GM12878 (cell line): ENCODE measurements at regions not wholly inside any gene's neighbourhood (a gene's known extent, or its start where the extent isn't known, plus 50 kb on each side); places are given as distances from the start of the nearest gene placed in this dataset.

ENCODE experiments used
- DPF2 ChIP-seq: fragments of 450-650 bp; IDR thresholded peaks from 2 replicates; pipeline ENCODE4 v1.6.1; 2017; ENCODE audit warnings: mild to moderate bottlenecking
- EZH2 ChIP-seq: IDR thresholded peaks from 2 replicates; pipeline ENCODE4 v1.6.1; 2012; ENCODE audit warnings: low read depth, mild to moderate bottlenecking, control low read depth, inconsistent platforms, low read length, borderline replicate concordance; ENCODE audit not compliant: control insufficient read depth
- PAX8 ChIP-seq: fragments of 450-650 bp; IDR thresholded peaks from 2 replicates; pipeline ENCODE4 v1.6.1; 2017; ENCODE audit warnings: mild to moderate bottlenecking, moderate library complexity
- TCF7 ChIP-seq: IDR thresholded peaks from 2 replicates; pipeline ENCODE4 v1.6.1; 2014; ENCODE audit warnings: antibody characterized with exemption, borderline replicate concordance
- TF ChIP-seq, protein P1 (sequence below): fragments of 450-650 bp; formaldehyde crosslinking; IDR thresholded peaks from 2 replicates; pipeline ENCODE4 v1.4.0; 2022; ENCODE audit warnings: mild to moderate bottlenecking, moderate library complexity
- TF ChIP-seq, protein P2 (sequence below): fragments of 450-650 bp; IDR thresholded peaks from 2 replicates; pipeline ENCODE4 v1.6.1; 2017; ENCODE audit warnings: borderline replicate concordance
- TF ChIP-seq, protein P3 (sequence below): IDR thresholded peaks from 2 replicates; pipeline ENCODE4 v1.6.1; 2012; ENCODE audit warnings: mild to moderate bottlenecking, low read depth, low read length

DNA sequence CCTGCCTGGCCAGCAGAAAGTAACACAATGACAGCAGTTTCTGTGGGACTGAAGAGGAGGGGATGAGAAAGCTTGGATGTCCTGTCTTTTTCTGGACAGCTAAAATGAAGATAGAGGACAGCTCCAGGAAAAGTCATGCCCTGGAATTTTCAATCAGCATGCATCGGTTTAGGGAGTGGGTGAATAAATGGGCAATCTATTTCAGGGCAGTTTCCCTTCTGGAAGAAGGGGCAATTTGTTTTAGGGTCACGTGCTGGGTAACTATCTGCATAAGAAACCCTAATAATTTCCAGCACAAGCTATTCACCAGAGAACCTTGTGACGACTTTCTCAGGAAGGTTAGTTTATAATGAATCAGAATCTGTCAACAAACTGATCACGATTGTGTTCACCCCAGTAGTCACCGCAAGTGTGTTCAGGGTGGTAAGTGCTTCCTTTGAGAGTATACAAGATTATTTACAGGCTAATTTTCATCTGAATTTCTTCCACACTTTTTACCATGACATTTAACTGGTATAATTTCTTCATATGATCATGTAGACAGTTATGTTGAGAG is 318.0 kb upstream of the GBE1 start (continued):
- TF ChIP-seq, protein P1, sequence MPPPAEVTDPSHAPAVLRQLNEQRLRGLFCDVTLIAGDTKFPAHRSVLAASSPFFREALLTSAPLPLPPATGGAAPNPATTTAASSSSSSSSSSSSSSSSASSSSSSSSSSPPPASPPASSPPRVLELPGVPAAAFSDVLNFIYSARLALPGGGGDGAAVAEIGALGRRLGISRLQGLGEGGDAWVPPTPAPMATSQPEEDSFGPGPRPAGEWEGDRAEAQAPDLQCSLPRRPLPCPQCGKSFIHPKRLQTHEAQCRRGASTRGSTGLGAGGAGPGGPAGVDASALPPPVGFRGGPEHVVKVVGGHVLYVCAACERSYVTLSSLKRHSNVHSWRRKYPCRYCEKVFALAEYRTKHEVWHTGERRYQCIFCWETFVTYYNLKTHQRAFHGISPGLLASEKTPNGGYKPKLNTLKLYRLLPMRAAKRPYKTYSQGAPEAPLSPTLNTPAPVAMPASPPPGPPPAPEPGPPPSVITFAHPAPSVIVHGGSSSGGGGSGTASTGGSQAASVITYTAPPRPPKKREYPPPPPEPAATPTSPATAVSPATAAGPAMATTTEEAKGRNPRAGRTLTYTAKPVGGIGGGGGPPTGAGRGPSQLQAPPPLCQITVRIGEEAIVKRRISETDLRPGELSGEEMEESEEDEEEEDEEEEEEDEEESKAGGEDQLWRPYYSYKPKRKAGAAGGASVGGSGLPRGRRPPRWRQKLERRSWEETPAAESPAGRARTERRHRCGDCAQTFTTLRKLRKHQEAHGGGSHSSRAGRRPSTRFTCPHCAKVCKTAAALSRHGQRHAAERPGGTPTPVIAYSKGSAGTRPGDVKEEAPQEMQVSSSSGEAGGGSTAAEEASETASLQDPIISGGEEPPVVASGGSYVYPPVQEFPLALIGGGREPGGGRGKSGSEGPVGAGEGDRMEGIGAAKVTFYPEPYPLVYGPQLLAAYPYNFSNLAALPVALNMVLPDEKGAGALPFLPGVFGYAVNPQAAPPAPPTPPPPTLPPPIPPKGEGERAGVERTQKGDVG (CRISPR knock-in tag), result no peak
- TF ChIP-seq PAX8 (no peak), TCF7 (no peak), DPF2 (no peak), EZH2 (no peak)
- TF ChIP-seq, protein P2, sequence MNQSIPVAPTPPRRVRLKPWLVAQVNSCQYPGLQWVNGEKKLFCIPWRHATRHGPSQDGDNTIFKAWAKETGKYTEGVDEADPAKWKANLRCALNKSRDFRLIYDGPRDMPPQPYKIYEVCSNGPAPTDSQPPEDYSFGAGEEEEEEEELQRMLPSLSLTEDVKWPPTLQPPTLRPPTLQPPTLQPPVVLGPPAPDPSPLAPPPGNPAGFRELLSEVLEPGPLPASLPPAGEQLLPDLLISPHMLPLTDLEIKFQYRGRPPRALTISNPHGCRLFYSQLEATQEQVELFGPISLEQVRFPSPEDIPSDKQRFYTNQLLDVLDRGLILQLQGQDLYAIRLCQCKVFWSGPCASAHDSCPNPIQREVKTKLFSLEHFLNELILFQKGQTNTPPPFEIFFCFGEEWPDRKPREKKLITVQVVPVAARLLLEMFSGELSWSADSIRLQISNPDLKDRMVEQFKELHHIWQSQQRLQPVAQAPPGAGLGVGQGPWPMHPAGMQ, result no peak
- TF ChIP-seq, protein P3, sequence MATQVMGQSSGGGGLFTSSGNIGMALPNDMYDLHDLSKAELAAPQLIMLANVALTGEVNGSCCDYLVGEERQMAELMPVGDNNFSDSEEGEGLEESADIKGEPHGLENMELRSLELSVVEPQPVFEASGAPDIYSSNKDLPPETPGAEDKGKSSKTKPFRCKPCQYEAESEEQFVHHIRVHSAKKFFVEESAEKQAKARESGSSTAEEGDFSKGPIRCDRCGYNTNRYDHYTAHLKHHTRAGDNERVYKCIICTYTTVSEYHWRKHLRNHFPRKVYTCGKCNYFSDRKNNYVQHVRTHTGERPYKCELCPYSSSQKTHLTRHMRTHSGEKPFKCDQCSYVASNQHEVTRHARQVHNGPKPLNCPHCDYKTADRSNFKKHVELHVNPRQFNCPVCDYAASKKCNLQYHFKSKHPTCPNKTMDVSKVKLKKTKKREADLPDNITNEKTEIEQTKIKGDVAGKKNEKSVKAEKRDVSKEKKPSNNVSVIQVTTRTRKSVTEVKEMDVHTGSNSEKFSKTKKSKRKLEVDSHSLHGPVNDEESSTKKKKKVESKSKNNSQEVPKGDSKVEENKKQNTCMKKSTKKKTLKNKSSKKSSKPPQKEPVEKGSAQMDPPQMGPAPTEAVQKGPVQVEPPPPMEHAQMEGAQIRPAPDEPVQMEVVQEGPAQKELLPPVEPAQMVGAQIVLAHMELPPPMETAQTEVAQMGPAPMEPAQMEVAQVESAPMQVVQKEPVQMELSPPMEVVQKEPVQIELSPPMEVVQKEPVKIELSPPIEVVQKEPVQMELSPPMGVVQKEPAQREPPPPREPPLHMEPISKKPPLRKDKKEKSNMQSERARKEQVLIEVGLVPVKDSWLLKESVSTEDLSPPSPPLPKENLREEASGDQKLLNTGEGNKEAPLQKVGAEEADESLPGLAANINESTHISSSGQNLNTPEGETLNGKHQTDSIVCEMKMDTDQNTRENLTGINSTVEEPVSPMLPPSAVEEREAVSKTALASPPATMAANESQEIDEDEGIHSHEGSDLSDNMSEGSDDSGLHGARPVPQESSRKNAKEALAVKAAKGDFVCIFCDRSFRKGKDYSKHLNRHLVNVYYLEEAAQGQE, result no peak
